HEK293T (cell line): ENCODE measurements at regions not wholly inside any gene's neighbourhood (a gene's known extent, or its start where the extent isn't known, plus 50 kb on each side); places are given as distances from the start of the nearest gene placed in this dataset.

Experiments used
- CTCF ChIA-PET: fragments of 350-600 bp; formaldehyde crosslinking; extraction: SDS; loops from one replicate; lab custom pipeline; 2021; ENCODE audit warnings: antibody characterized with exemption, inconsistent platforms; lab: Yijun Ruan, JAX
- POLR2A ChIA-PET: fragments of 350-600 bp; formaldehyde crosslinking; extraction: SDS; loops from one replicate; lab custom pipeline; 2020; ENCODE audit warnings: antibody characterized with exemption, inconsistent platforms; lab: Yijun Ruan, JAX
- DNase-seq: peaks from one replicate; pipeline ENCODE4 v3.0.0; 2012; ENCODE audit warnings: mixed read lengths; ENCODE audit errors: extremely low spot score
- ARNT ChIP-seq: fragments of 450-650 bp; IDR thresholded peaks from 2 replicates; pipeline ENCODE4 v1.6.1; 2017; ENCODE audit warnings: mild to moderate bottlenecking
- BHLHE40 ChIP-seq: fragments of 450-650 bp; IDR thresholded peaks from 2 replicates; pipeline ENCODE4 v1.6.1; 2016; ENCODE audit warnings: mild to moderate bottlenecking, moderate library complexity, borderline replicate concordance
- CTBP1 ChIP-seq: fragments of 450-650 bp; IDR thresholded peaks from 2 replicates; pipeline ENCODE4 v1.6.1; 2016; ENCODE audit warnings: borderline replicate concordance
- ELF4 ChIP-seq: fragments of 450-650 bp; IDR thresholded peaks from 2 replicates; pipeline ENCODE4 v1.6.1; 2017; ENCODE audit warnings: antibody characterized with exemption
- FOXA1 ChIP-seq: fragments of 450-650 bp; IDR thresholded peaks from 2 replicates; pipeline ENCODE4 v1.6.1; 2016; ENCODE audit warnings: mild to moderate bottlenecking
- FOXK2 ChIP-seq: fragments of 450-650 bp; IDR thresholded peaks from 2 replicates; pipeline ENCODE4 v1.6.1; 2016; ENCODE audit warnings: mild to moderate bottlenecking
- FOXM1 ChIP-seq: fragments of 450-650 bp; IDR thresholded peaks from 2 replicates; pipeline ENCODE4 v1.6.1; 2017; ENCODE audit warnings: mild to moderate bottlenecking, borderline replicate concordance
- HDGF ChIP-seq: fragments of 450-650 bp; IDR thresholded peaks from 2 replicates; pipeline ENCODE4 v1.6.1; 2017; ENCODE audit warnings: antibody characterized with exemption, borderline replicate concordance
- L3MBTL2 ChIP-seq: fragments of 450-650 bp; conservative IDR thresholded peaks from 2 replicates; pipeline ENCODE4 v1.6.1; 2016; ENCODE audit warnings: mild to moderate bottlenecking
- LEF1 ChIP-seq: fragments of 450-650 bp; IDR thresholded peaks from 2 replicates; pipeline ENCODE4 v1.6.1; 2017; ENCODE audit warnings: mild to moderate bottlenecking, borderline replicate concordance
- NFRKB ChIP-seq: fragments of 450-650 bp; IDR thresholded peaks from 2 replicates; pipeline ENCODE4 v1.6.1; 2016; ENCODE audit warnings: mild to moderate bottlenecking, moderate library complexity
- SP1 ChIP-seq: fragments of 450-650 bp; IDR thresholded peaks from 2 replicates; pipeline ENCODE4 v1.6.1; 2017
- SUZ12 ChIP-seq: fragments of 450-650 bp; IDR thresholded peaks from 2 replicates; pipeline ENCODE4 v1.6.1; 2016; ENCODE audit warnings: mild to moderate bottlenecking
- TARDBP ChIP-seq: fragments of 450-650 bp; IDR thresholded peaks from 2 replicates; pipeline ENCODE4 v1.6.1; 2016
- ZNF384 ChIP-seq: fragments of 450-650 bp; IDR thresholded peaks from 2 replicates; pipeline ENCODE4 v1.6.1; 2016
- TF ChIP-seq, protein P1 (sequence below): fragments of 450-650 bp; IDR thresholded peaks from 2 replicates; pipeline ENCODE4 v1.6.1; 2016

DNA sequence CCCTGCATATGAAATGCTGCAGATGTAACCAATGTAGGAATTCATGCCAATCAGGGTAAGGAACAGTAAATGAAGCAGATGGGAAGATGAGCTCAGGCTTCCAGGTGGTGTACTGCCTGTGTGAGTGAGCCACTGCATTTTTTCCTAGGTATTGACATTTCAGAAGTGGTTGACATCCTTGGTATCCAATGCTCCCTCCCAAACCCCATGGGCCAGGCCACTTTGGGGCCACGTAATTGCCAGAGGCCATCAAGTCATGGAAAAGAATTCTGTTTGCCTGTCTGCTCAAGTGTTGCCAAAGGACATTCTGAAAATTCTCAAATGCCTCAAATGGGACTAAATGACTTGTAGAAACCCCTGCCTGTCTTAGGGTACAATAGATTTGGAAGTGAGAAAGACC lies 384.6 kb downstream of the GATA3 start:
- DNase-seq = no peak
- CTCF ChIA-PET = no interaction called here
- TF ChIP-seq FOXK2 (no peak), L3MBTL2 (no peak), HDGF (no peak)
- POLR2A ChIA-PET = no interaction called here

DNA sequence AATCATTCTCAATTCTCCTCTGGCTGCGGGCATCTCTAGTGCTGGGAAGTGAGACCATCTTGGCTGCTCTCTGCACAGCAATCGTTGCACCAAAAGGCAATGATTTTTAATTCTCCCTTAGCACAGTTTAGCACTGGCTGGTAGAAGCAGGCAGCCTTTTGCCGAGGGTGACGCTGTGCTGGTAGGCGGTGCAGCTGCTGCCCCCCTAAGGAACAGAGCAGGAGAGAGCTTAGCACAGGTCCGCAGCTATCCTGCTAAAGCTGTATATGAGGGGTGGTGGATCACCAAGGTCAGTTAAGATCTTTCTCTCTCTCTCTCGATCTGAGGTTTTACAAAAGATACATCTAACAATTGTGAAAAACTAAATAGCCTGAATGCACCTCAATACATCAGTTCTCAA lies 390.1 kb downstream of the GATA3 start:
- TF ChIP-seq CTBP1 = no peak
- no peak for TF ChIP-seq HDGF
- no peak for TF ChIP-seq BHLHE40
- TF ChIP-seq L3MBTL2 = no peak
- no peak for TF ChIP-seq ARNT
- TF ChIP-seq FOXM1 = no peak
- TF ChIP-seq FOXA1 = no peak
- no peak for TF ChIP-seq ZNF384
- no peak for TF ChIP-seq TARDBP
- no peak for TF ChIP-seq ELF4
- TF ChIP-seq, protein P1, sequence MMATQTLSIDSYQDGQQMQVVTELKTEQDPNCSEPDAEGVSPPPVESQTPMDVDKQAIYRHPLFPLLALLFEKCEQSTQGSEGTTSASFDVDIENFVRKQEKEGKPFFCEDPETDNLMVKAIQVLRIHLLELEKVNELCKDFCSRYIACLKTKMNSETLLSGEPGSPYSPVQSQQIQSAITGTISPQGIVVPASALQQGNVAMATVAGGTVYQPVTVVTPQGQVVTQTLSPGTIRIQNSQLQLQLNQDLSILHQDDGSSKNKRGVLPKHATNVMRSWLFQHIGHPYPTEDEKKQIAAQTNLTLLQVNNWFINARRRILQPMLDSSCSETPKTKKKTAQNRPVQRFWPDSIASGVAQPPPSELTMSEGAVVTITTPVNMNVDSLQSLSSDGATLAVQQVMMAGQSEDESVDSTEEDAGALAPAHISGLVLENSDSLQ = no peak
- TF ChIP-seq NFRKB = no peak
- TF ChIP-seq SUZ12 = no peak
- ChIA-PET POLR2A (no interaction called here), CTCF (interaction anchor here (0.5 to 0.6 kb wide), 2 partner anchors 383 to 385 kb away, joined by 3 read pairs; no protein-coding TSS in a partner anchor)
- peak; percentile 49 for DNase-seq

DNA sequence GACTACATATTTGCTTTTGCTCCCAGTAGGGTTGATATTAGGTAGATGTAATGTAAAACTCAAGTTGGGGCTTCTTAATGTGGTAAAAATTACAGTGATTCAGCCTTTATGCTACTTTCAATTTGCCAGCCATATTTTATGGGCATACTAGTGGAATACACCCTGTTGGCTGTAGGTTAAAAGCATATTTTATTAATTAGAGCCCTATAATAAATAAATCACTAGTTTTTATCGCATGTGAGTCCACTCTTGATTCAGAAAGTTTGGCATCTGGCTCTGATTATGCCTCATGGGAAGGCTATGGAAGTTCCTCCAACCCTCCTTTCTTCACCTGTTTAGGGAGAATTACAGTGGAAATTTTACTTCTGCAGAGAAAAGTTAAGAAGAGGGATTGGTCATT lies 390.9 kb downstream of the GATA3 start:
- CTCF ChIA-PET = no interaction called here
- no peak for DNase-seq
- POLR2A ChIA-PET = no interaction called here
- TF ChIP-seq ZNF384 = no peak
- TF ChIP-seq ELF4 = no peak
- no peak for TF ChIP-seq BHLHE40
- no peak for TF ChIP-seq CTBP1

DNA sequence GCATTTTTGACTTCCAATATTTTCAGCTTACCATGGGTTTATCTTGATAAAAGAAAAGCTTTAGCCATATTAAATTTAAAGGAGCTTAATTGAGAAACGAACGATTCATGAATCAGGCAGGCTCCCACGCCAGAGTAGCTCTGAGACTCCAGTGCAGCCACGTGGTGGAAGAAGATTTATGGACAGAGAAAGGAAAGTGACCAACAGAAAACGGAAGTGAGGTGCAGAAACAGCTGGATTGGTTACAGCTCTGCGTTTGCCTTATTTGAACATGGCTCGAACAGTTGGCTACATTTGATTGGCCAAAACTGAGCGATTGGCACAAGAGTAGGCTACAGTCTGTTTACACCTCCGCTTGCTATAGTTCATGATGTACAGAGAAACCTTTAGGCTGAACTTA lies 395.4 kb downstream of the GATA3 start:
- ChIA-PET CTCF (interaction anchor here (1.2 kb wide), 1 partner anchor 9 kb away, joined by 4 read pairs; no protein-coding TSS in a partner anchor), POLR2A (no interaction called here)
- no peak for DNase-seq

DNA sequence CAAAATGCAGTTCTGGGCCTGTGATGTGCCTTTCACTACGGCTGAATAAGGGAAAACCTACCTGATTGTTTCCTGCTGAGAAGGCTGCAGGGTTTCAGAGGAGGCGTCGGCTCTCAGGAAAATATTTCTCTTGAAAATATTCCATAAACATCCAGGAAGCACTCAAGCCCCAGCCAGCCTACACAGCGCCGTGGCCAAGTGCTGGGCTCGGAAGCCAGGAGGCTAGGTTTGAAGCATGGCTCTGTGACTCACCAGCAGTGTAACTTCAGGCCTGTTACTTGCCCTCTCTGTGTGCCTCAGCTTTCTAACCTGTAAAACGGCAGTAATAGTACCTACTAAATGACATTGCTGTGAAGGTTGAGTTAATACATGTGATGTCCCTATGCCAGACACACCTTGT lies 399.1 kb downstream of the GATA3 start:
- POLR2A ChIA-PET = no interaction called here
- no peak for DNase-seq
- CTCF ChIA-PET = no interaction called here
- TF ChIP-seq ARNT (no peak), HDGF (no peak), TARDBP (no peak), CTBP1 (no peak), L3MBTL2 (no peak), BHLHE40 (no peak), ELF4 (no peak), FOXK2 (no peak), NFRKB (no peak), SUZ12 (no peak), FOXM1 (no peak), FOXA1 (no peak), LEF1 (no peak)
- TF ChIP-seq, protein P1 = no peak

More for the DNA sequence above, 395.4 kb downstream of the GATA3 start:
- TF ChIP-seq HDGF (no peak), ZNF384 (no peak), FOXM1 (no peak), BHLHE40 (no peak), TARDBP (no peak), SUZ12 (no peak), CTBP1 (no peak), FOXA1 (no peak), ARNT (no peak), SP1 (no peak), LEF1 (no peak), FOXK2 (no peak), ELF4 (no peak), L3MBTL2 (no peak), NFRKB (no peak)
- TF ChIP-seq, protein P1 = no peak

DNA sequence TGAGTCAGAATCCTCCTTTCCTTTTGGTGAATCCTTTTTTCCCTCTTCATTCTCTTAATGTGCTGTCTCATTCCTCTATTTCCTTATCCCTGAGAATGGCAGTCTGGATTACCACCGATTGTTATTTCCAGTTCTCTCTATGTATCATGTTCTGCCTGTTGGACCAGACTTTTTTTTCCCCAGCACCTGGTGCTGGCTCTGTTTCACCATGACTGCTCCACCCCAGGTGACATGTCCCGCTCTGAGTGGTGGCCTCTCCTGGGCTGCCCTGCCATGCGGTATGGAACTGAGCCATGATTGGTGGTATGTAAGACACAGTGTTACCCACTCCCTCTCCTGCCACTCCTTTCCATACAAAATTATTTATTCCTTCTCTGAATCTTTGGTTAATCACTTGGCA lies 399.9 kb downstream of the GATA3 start:
- POLR2A ChIA-PET = no interaction called here
- DNase-seq = no peak
- CTCF ChIA-PET = no interaction called here
- TF ChIP-seq NFRKB (no peak), SUZ12 (no peak), ZNF384 (no peak), LEF1 (no peak), TARDBP (no peak)

DNA sequence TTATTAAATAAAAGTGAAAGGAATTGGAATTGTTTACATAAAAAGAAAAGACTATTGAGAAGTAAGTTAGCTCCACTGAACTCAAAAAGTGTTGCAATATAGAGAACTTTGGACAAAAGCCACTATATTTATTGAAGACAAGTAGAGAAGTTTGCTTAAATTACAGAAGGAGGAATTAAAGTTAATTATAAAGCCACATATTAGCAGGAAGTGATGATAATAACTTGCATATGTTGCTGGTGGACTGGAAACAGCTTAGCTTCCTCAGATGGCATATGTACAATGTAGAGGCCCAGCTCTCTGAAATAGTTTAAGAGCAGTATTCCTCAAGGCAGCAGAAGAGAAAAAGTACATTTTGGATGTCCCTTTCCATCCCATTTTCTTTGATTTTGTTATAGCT lies 400.7 kb downstream of the GATA3 start:
- DNase-seq = no peak
- TF ChIP-seq FOXA1 (no peak), ZNF384 (no peak), NFRKB (no peak), CTBP1 (no peak), ARNT (no peak), FOXK2 (no peak), ELF4 (no peak), SUZ12 (no peak), LEF1 (no peak), L3MBTL2 (no peak), HDGF (no peak), SP1 (no peak), TARDBP (no peak), BHLHE40 (no peak), FOXM1 (no peak)
- TF ChIP-seq, protein P1 = no peak
- CTCF ChIA-PET = no interaction called here
- POLR2A ChIA-PET = no interaction called here
